ENCODE measurements at regions not wholly inside any gene's neighbourhood (a gene's known extent, or its start where the extent isn't known, plus 50 kb on each side); places are given as distances from the start of the nearest gene placed in this dataset.

DNA sequence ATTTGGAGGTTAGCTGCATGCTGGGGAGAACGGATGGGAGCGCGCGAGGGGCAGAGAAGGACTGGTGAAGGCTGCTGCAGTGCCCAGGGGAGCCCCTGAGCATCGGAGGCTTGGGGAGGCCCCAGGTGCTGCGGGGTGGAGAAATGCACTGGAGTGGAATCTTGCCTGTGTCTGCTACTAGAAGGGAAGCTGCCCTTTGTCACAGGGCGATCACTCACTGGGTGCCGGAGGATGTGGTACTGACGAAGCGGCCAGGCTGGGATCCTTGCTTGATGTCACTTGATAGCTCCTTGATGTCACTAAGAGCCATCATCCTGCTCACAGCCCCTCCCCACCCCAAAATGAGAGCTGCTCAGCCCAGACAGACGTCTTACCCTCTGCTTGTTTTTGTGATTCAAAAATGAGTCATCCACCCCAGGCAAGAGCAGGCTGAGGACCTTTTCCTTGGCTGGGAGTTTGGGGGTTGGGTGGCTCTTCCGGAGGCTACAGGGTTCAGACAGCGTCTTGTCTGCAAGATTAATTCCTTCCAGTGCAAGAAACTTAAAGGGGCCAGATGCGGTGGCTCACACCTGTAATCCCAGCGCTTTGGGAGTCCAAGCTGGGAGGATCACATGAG is 62.6 kb upstream of the PMEPA1 start (continued):
- no peak for TF ChIP-seq SIX5 (IDR thresholded peaks at IDR 0.05; ENCODE audit: low read depth, low read length)
- no peak for TF ChIP-seq SP1 (IDR thresholded peaks at IDR 0.05; ENCODE audit: low read depth, low read length)
- no peak for TF ChIP-seq PHF8 (conservative IDR thresholded peaks at IDR 0.05; ENCODE audit: low read depth, low read length)
- no peak for TF ChIP-seq GTF2F1 (IDR thresholded peaks at IDR 0.05; ENCODE audit: borderline replicate concordance, low read depth, low read length)
- no peak for TF ChIP-seq NANOG (IDR thresholded peaks at IDR 0.05; ENCODE audit: insufficient read depth, low read depth, low read length, poor library complexity, severe bottlenecking)
- peak; percentile 64 for TF ChIP-seq JUND (IDR thresholded peaks at IDR 0.05; ENCODE audit: low read length)
- TF ChIP-seq BACH1 (IDR thresholded peaks at IDR 0.05; ENCODE audit: low read length), result no peak

Measured in H1 (cell line).